K562 (cell line): ENCODE measurements at regions not wholly inside any gene's neighbourhood (a gene's known extent, or its start where the extent isn't known, plus 50 kb on each side); places are given as distances from the start of the nearest gene placed in this dataset.

Source experiments
- ATAC-seq: fragments of 200-7000 bp; cut with Tn5 transposase; 3 replicates; pipeline ENCODE4 v1.9.1; 2020; ENCODE audit warnings: moderate library complexity
- BruUV-seq: library from RNA; stranded (reverse); fragments of 400-500 nt; replicated peaks from 2 replicates; lab custom pipeline; 2021; lab: Mats Ljungman, UMichigan
- CTCF ChIA-PET: fragments of 300-600 bp; formaldehyde crosslinking; extraction: SDS; loops from one replicate; lab custom pipeline; 2021; ENCODE audit warnings: low intra/inter-chr PET ratio; lab: Yijun Ruan, JAX
- POLR2A ChIA-PET: fragments of 300-600, 350-650 bp; sonication (Branson Sonifier 250); formaldehyde crosslinking; extraction: SDS; loops from one replicate; lab custom pipeline; 2021; ENCODE audit warnings: antibody characterized with exemption, inconsistent platforms; lab: Yijun Ruan, JAX
- DNase-seq, 4 experiments: peaks; one replicate each; pipeline versions ENCODE4 v3.0.0 to v3.0.0-alpha.2; 2011 to 2018; ENCODE audit warnings: low spot score in 3 of 4, mixed read lengths in 3 of 4; ENCODE audit errors: extremely low read depth in 1 of 4
- FAIRE-seq: peaks from 2 replicates; lab custom pipeline; 2011; peaks lifted over from hg19 to GRCh38; lab: Jason Lieb, UNC
- H2AFZ ChIP-seq: 2 replicates; pipeline ENCODE4 v1.6.0; 2011; ENCODE audit warnings: low read depth, low read length, control low read depth, inconsistent platforms
- H3K27ac ChIP-seq: fragments of 200-600 bp; 3 replicates; pipeline ENCODE4 v1.8.0; 2011; ENCODE audit warnings: low read depth, mild to moderate bottlenecking, control low read depth, inconsistent platforms, low read length, moderate library complexity, mixed read lengths; ENCODE audit errors: extremely low read depth
- H3K27me3 ChIP-seq, 2 experiments: fragments of 300-600 bp in 1 of 2; 2 replicates in 1 of 2; 3 replicates in 1 of 2; pipeline versions ENCODE4 v1.6.0 to v1.8.0; 2011; ENCODE audit warnings: inconsistent platforms in 2 of 2, low read length in 2 of 2, mild to moderate bottlenecking in 1 of 2, mixed read lengths in 1 of 2, moderate library complexity in 1 of 2; ENCODE audit not compliant: control insufficient read depth in 2 of 2, insufficient read depth in 2 of 2
- H3K36me3 ChIP-seq: fragments of 300-600 bp; 3 replicates; pipeline ENCODE4 v1.8.0; 2011; ENCODE audit warnings: mild to moderate bottlenecking, low read length, inconsistent platforms; ENCODE audit not compliant: control insufficient read depth, insufficient read depth
- H3K4me1 ChIP-seq, 2 experiments: fragments of 200-600 bp in 1 of 2; replicated peaks in 1 of 2; 2 replicates in 1 of 2; 3 replicates in 1 of 2; pipeline versions ENCODE4 v1.5.1 to v1.8.0; 2011; ENCODE audit warnings: inconsistent platforms in 2 of 2, low read length in 2 of 2, mild to moderate bottlenecking in 1 of 2, mixed read lengths in 1 of 2, moderate library complexity in 1 of 2; ENCODE audit not compliant: control insufficient read depth in 2 of 2, insufficient read depth in 2 of 2
- H3K4me2 ChIP-seq: 2 replicates; pipeline ENCODE4 v1.6.1; 2011; ENCODE audit warnings: low read length, control low read depth, inconsistent platforms, mixed read lengths; ENCODE audit not compliant: insufficient read depth
- H3K4me3 ChIP-seq: fragments of 200-600 bp; sonication (generic), shearing (Covaris generic); 2 replicates; pipeline ENCODE4 v1.5.1; 2016; ENCODE audit warnings: control low read depth, inconsistent platforms
- H3K79me2 ChIP-seq: fragments of 200-600 bp; 3 replicates; pipeline ENCODE4 v1.8.0; 2011; ENCODE audit warnings: low read length, inconsistent platforms; ENCODE audit not compliant: control insufficient read depth, insufficient read depth
- H3K9ac ChIP-seq, 2 experiments: 2 replicates each; pipeline versions ENCODE4 v1.6.0 to v1.6.1; 2011; ENCODE audit warnings: low read depth in 2 of 2, low read length in 2 of 2, control low read depth in 1 of 2, inconsistent platforms in 1 of 2, mild to moderate bottlenecking in 1 of 2, mixed read lengths in 1 of 2; ENCODE audit not compliant: insufficient read depth in 1 of 2
- H3K9me1 ChIP-seq: one replicate; pipeline ENCODE4 v1.6.0; 2011; ENCODE audit warnings: inconsistent platforms, mild to moderate bottlenecking, low read length, moderate library complexity; ENCODE audit not compliant: control insufficient read depth, insufficient read depth
- H3K9me3 ChIP-seq: replicated peaks from 2 replicates; pipeline ENCODE4 v1.5.1; 2011; ENCODE audit warnings: low read depth, low read length, inconsistent platforms; ENCODE audit not compliant: control insufficient read depth, insufficient read depth
- H4K20me1 ChIP-seq: replicated peaks from 2 replicates; pipeline ENCODE4 v1.6.1; 2011; ENCODE audit warnings: low read length, inconsistent platforms, mixed read lengths; ENCODE audit not compliant: control insufficient read depth, insufficient read depth
- BCOR ChIP-seq: fragments of 450-650 bp; IDR thresholded peaks from 2 replicates; pipeline ENCODE4 v1.6.1; 2016
- CCAR2 ChIP-seq: fragments of 200-400 bp; formaldehyde crosslinking; IDR thresholded peaks from 2 replicates; pipeline ENCODE4 v1.6.1; 2017; ENCODE audit warnings: mild to moderate bottlenecking, low read depth, low read length
- CHD1 ChIP-seq: fragments of 200-600 bp; sonication (generic); IDR thresholded peaks from one replicate; pipeline ENCODE4 v1.6.1; 2012; ENCODE audit warnings: mild to moderate bottlenecking, moderate library complexity, low read length, inconsistent platforms
- EGR1 ChIP-seq: fragments of 450-650 bp; conservative IDR thresholded peaks from 2 replicates; pipeline ENCODE4 v1.6.1; 2017; ENCODE audit warnings: mild to moderate bottlenecking
- ETS2 ChIP-seq: IDR thresholded peaks from 2 replicates; pipeline ENCODE4 v1.6.1; 2016; ENCODE audit warnings: borderline replicate concordance, missing genetic modification characterization, mild to moderate bottlenecking, moderate library complexity, missing compliant biosample characterization; ENCODE audit not compliant: poor library complexity, severe bottlenecking
- FIP1L1 ChIP-seq: fragments of 200-400 bp; formaldehyde crosslinking; IDR thresholded peaks from 2 replicates; pipeline ENCODE4 v1.6.1; 2018; ENCODE audit warnings: mild to moderate bottlenecking, low read depth, low read length; ENCODE audit not compliant: poor library complexity, severe bottlenecking
- NR4A1 ChIP-seq, 2 experiments: fragments of 250-450 bp in 1 of 2; fragments of 450-650 bp in 1 of 2; sonication (Bioruptor Pico) in 1 of 2; IDR thresholded peaks; 2 replicates each; pipeline versions ENCODE4 v1.4.0 to v1.6.1; 2016 to 2020; ENCODE audit warnings: mild to moderate bottlenecking in 2 of 2, missing compliant biosample characterization in 1 of 2, missing genetic modification characterization in 1 of 2, moderate library complexity in 1 of 2
- TCF7 ChIP-seq: sonication (generic); IDR thresholded peaks from 2 replicates; pipeline ENCODE4 v1.6.1; 2016; ENCODE audit warnings: antibody characterized with exemption, borderline replicate concordance
- ZBTB34 ChIP-seq: fragments of 250-450 bp; sonication (Bioruptor Pico); IDR thresholded peaks from 2 replicates; pipeline ENCODE4 v1.8.0; 2021; ENCODE audit warnings: mild to moderate bottlenecking, moderate library complexity
- ZNF41 ChIP-seq: fragments of 250-450 bp; sonication (Bioruptor Pico); conservative IDR thresholded peaks from 2 replicates; pipeline ENCODE4 v1.4.0; 2020; ENCODE audit warnings: mild to moderate bottlenecking
- WGBS: fragments of 100-300 bp; shearing (Covaris generic); methylation state at CpG from one replicate; pipeline ENCODE4 v1.1.6; 2016; ENCODE audit warnings: low coverage, mixed read lengths; ENCODE audit not compliant: insufficient coverage; ENCODE audit errors: missing lambda C conversion rate; 5-methylcytosine and 5-hydroxymethylcytosine counted together
- in situ Hi-C: fragments of 300-500 bp; cut with MboI; formaldehyde crosslinking; loops from 4 replicates; pipeline ENCODE4 v1.15.0; 2018; ENCODE audit warnings: inconsistent platforms, mixed read lengths
- intact Hi-C: fragments of 100-400 bp; cut with micrococcal nuclease; formaldehyde crosslinking; loops from 2 replicates; pipeline ENCODE4 v1.14.2; 2022
- TF ChIP-seq, protein P1 (sequence below): fragments of 250-450 bp; sonication (Bioruptor Pico); IDR thresholded peaks from 2 replicates; pipeline ENCODE4 v1.8.0; 2022; ENCODE audit warnings: moderate library complexity, mild to moderate bottlenecking, inconsistent platforms
- TF ChIP-seq, protein P2 (sequence below): sonication (generic); formaldehyde crosslinking; IDR thresholded peaks from 2 replicates; pipeline ENCODE4 v1.8.1; 2023; ENCODE audit warnings: mild to moderate bottlenecking, missing genetic modification reagents

DNA sequence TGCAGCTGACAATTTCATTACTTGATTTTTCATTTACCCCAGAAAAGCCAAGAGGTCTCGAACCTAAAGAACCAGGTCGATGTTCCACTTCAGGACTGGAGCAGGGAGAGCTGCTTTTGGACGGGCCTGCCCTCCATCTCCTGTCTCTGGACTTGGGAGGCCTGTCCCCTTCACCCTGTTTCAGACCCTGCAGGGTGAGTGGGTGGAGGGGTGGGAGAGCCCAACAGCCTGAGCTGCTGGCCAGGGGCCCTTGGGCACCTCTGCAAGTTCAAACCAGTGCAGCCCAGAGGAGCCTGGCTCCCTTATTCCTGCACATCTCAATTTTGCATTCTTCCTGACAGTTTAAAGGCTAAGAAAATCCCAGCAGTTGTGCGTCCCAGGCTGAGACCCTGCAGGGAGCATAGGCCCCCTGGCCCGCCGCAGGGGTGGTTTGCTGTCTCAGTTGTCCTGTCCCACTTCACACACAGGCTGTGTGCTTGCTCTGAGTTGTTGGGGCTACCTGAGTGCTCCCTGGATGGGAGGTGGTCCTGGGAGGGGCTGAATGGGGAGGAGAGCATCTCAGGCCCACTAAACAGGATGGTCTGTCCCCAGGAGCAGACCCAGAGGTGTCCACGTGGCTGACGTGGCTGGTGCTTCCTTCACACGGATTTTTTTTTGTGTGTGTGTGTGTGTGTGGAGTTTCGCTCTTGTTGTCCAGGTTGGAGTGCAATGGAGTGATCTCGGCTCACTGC is 443.7 kb downstream of the PTPRU start:
- Histone ChIP-seq H3K4me3 (no peak overlapping the region), H3K4me1 (no peaks in the 10 kb centered on the region), H4K20me1 (peaks cover 10% of the 10 kb centered on the region), H3K79me2 (no peaks in the 10 kb centered on the region), H3K36me3 (no peaks in the 10 kb centered on the region), H2AFZ (no peak overlapping the region), H3K9me3 (no peaks in the 10 kb centered on the region), H3K27me3 (peaks cover 3 to 26% of the 10 kb centered on the region in 2 experiments), H3K27ac (no peak overlapping the region), H3K4me2 (no peak overlapping the region), H3K9me1 (no peaks in the 10 kb centered on the region), H3K9ac (no peak overlapping the region)
- DNase-seq: no peak
- ATAC-seq: no peak
- TF ChIP-seq CCAR2 (no peak), ZBTB34 (CRISPR knock-in tag) (no peak), BCOR (no peak), ETS2 (tag) (no peak), TCF7 (no peak), CHD1 (no peak), ZNF41 (no peak), FIP1L1 (no peak), EGR1 (no peak), NR4A1 (CRISPR knock-in tag; IDR thresholded peaks at IDR 0.05) (no peak), NR4A1 (tag; IDR thresholded peaks at IDR 0.05) (no peak)
- TF ChIP-seq, protein P1, sequence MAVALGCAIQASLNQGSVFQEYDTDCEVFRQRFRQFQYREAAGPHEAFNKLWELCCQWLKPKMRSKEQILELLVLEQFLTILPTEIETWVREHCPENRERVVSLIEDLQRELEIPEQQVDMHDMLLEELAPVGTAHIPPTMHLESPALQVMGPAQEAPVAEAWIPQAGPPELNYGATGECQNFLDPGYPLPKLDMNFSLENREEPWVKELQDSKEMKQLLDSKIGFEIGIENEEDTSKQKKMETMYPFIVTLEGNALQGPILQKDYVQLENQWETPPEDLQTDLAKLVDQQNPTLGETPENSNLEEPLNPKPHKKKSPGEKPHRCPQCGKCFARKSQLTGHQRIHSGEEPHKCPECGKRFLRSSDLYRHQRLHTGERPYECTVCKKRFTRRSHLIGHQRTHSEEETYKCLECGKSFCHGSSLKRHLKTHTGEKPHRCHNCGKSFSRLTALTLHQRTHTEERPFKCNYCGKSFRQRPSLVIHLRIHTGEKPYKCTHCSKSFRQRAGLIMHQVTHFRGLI (CRISPR knock-in tag): no peak
- TF ChIP-seq, protein P2, sequence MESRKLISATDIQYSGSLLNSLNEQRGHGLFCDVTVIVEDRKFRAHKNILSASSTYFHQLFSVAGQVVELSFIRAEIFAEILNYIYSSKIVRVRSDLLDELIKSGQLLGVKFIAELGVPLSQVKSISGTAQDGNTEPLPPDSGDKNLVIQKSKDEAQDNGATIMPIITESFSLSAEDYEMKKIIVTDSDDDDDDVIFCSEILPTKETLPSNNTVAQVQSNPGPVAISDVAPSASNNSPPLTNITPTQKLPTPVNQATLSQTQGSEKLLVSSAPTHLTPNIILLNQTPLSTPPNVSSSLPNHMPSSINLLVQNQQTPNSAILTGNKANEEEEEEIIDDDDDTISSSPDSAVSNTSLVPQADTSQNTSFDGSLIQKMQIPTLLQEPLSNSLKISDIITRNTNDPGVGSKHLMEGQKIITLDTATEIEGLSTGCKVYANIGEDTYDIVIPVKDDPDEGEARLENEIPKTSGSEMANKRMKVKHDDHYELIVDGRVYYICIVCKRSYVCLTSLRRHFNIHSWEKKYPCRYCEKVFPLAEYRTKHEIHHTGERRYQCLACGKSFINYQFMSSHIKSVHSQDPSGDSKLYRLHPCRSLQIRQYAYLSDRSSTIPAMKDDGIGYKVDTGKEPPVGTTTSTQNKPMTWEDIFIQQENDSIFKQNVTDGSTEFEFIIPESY: no peak
- FAIRE-seq: no peak
- BruUV-seq: no TSS peak
- 3% methylated on average over 11 of the region's 11 CpGs for WGBS
- POLR2A ChIA-PET: no interaction called here
- intact Hi-C loops (no loop called here), in situ Hi-C loops (loop anchor here (5.0 kb wide), 1 partner anchor 837 kb away; no protein-coding TSS in a partner anchor)
- CTCF ChIA-PET: no interaction called here
